SH-SY5Y (cell line): ENCODE measurements at regions not wholly inside any gene's neighbourhood (a gene's known extent, or its start where the extent isn't known, plus 50 kb on each side); places are given as distances from the start of the nearest gene placed in this dataset.

ENCODE experiments used
- GATA2 ChIP-seq: IDR thresholded peaks from 2 replicates; pipeline ENCODE4 v1.6.1; 2011; ENCODE audit warnings: mild to moderate bottlenecking, low read depth, low read length
- GATA3 ChIP-seq: IDR thresholded peaks from 2 replicates; pipeline ENCODE4 v1.6.1; 2011; ENCODE audit warnings: low read depth, mild to moderate bottlenecking, low read length, moderate library complexity

- TF ChIP-seq GATA2 (no peak), GATA3 (no peak)
Observed at GRCh38 chr17:68732301-68732749, 131.2 kb upstream of the FAM20A start.
